ENCODE measurements at regions not wholly inside any gene's neighbourhood (a gene's known extent, or its start where the extent isn't known, plus 50 kb on each side); places are given as distances from the start of the nearest gene placed in this dataset.

DNA sequence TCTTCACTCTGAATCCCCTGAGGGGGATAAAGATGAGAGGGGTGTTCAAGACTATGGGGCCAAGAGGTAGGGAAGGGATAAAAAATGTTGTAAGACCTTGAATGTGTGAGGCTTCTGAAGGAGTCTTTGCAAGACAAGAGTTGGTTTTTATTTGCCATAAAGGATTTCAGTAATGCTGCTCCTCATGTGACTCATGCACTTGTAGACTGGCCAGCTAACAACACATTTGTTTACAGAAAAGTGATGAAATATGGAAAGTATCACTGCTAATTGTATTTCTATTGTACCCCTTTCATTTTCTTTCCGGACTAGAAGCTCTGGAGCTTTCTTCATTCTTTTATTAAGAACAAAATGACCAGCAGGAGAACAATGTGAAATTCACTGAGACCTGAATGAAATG, 782.1 kb downstream of the EPHA4 start:
- no peaks in the 10 kb centered on the region for H3K36me3 ChIP-seq (ENCODE audit: control insufficient read depth, insufficient read depth, low read length)
- H3K4me1 ChIP-seq (replicated peaks in 1 of 2; ENCODE audit: control insufficient read depth in 2 of 2, insufficient read depth in 2 of 2, low read length in 2 of 2), result no peaks in the 10 kb centered on the region
- no peak overlapping the region for H3K4me2 ChIP-seq (ENCODE audit: insufficient read depth, low read length)
- no peaks in the 10 kb centered on the region for H3K79me2 ChIP-seq (ENCODE audit: control insufficient read depth, insufficient read depth, low read length)
- no peaks in the 10 kb centered on the region for H4K20me1 ChIP-seq (replicated peaks; ENCODE audit: control insufficient read depth, insufficient read depth, low read length)
- FAIRE-seq (no peak), DNase-seq (ENCODE audit: extremely low read depth in 1 of 4, low spot score in 3 of 4) (no peak), ATAC-seq (no peak)
- ChIA-PET POLR2A (no interaction called here), CTCF (ENCODE audit: low intra/inter-chr PET ratio) (no interaction called here)
- no peaks in the 10 kb centered on the region for H3K9me1 ChIP-seq (ENCODE audit: control insufficient read depth, insufficient read depth, low read length)
- 0% methylated on average over 1 of the region's 1 CpG for WGBS (ENCODE audit: insufficient coverage, low coverage, missing lambda C conversion rate)
- no peak overlapping the region for H3K27ac ChIP-seq (ENCODE audit: extremely low read depth, low read depth, low read length)
- in situ Hi-C loops (cut with MboI), result no loop called here
- H3K4me3 ChIP-seq, result no peak overlapping the region
- H3K9ac ChIP-seq (ENCODE audit: insufficient read depth in 1 of 2, low read depth in 2 of 2, low read length in 2 of 2), result no peak overlapping the region
- no peaks in the 10 kb centered on the region for H3K27me3 ChIP-seq (ENCODE audit: control insufficient read depth in 2 of 2, insufficient read depth in 2 of 2, low read length in 2 of 2)
- intact Hi-C loops (cut with micrococcal nuclease), result no loop called here
- TF ChIP-seq, protein P1, sequence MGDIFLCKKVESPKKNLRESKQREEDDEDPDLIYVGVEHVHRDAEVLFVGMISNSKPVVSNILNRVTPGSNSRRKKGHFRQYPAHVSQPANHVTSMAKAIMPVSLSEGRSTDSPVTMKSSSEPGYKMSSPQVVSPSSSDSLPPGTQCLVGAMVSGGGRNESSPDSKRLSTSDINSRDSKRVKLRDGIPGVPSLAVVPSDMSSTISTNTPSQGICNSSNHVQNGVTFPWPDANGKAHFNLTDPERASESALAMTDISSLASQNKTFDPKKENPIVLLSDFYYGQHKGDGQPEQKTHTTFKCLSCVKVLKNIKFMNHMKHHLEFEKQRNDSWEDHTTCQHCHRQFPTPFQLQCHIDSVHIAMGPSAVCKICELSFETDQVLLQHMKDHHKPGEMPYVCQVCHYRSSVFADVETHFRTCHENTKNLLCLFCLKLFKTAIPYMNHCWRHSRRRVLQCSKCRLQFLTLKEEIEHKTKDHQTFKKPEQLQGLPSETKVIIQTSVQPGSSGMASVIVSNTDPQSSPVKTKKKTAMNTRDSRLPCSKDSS (IDR thresholded peaks at IDR 0.05; ENCODE audit: low read depth, partially characterized antibody), result no peak
- no peaks in the 10 kb centered on the region for H3K9me3 ChIP-seq (replicated peaks; ENCODE audit: control insufficient read depth, insufficient read depth, low read depth, low read length)
- no peak overlapping the region for H2AFZ ChIP-seq (ENCODE audit: low read depth, low read length)
- BruUV-seq (replicated peaks), result no TSS peak

DNA sequence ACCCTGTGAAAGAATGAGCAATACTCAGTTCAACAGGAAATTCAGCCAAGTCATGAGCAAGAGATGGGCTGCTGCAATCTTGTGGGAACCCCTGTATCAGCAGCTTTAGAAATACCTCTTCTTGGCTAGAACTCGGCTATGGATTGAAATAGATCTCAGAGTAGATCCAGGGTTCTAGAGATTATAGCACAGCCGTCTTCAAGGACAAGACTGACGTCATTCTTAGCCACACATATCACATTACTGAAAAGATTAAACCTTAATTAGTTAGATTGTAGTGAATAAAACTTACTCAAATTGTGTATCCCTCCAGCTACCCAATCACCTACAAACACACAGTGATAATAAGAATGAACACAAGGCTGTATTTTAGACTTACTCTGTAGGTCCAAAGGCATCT, 776.4 kb downstream of the EPHA4 start:
- CTCF ChIA-PET (ENCODE audit: low intra/inter-chr PET ratio), result no interaction called here

More for the DNA sequence above, 776.4 kb downstream of the EPHA4 start:
- Histone ChIP-seq H3K4me1 (replicated peaks in 1 of 2; ENCODE audit: control insufficient read depth in 2 of 2, insufficient read depth in 2 of 2, low read length in 2 of 2) (no peaks in the 10 kb centered on the region), H3K9me1 (ENCODE audit: control insufficient read depth, insufficient read depth, low read length) (no peaks in the 10 kb centered on the region), H3K9ac (ENCODE audit: insufficient read depth in 1 of 2, low read depth in 2 of 2, low read length in 2 of 2) (no peak overlapping the region), H3K4me3 (no peak overlapping the region), H3K4me2 (ENCODE audit: insufficient read depth, low read length) (no peak overlapping the region), H3K79me2 (ENCODE audit: control insufficient read depth, insufficient read depth, low read length) (no peaks in the 10 kb centered on the region), H3K9me3 (replicated peaks; ENCODE audit: control insufficient read depth, insufficient read depth, low read depth, low read length) (no peaks in the 10 kb centered on the region), H2AFZ (ENCODE audit: low read depth, low read length) (no peak overlapping the region), H4K20me1 (replicated peaks; ENCODE audit: control insufficient read depth, insufficient read depth, low read length) (no peaks in the 10 kb centered on the region), H3K36me3 (ENCODE audit: control insufficient read depth, insufficient read depth, low read length) (no peaks in the 10 kb centered on the region), H3K27ac (ENCODE audit: extremely low read depth, low read depth, low read length) (no peak overlapping the region), H3K27me3 (ENCODE audit: control insufficient read depth in 2 of 2, insufficient read depth in 2 of 2, low read length in 2 of 2) (no peaks in the 10 kb centered on the region)
- POLR2A ChIA-PET, result no interaction called here
- TF ChIP-seq ETV5 (CRISPR knock-in tag; IDR thresholded peaks at IDR 0.05; ENCODE audit: low read depth), result no peak
- no peak for TF ChIP-seq RBM34 (IDR thresholded peaks at IDR 0.05; ENCODE audit: borderline replicate concordance, insufficient read depth, low read length)
- TF ChIP-seq ZNF699 (CRISPR knock-in tag; IDR thresholded peaks at IDR 0.05; ENCODE audit: insufficient replicate concordance), result no peak
- TF ChIP-seq, protein P2, sequence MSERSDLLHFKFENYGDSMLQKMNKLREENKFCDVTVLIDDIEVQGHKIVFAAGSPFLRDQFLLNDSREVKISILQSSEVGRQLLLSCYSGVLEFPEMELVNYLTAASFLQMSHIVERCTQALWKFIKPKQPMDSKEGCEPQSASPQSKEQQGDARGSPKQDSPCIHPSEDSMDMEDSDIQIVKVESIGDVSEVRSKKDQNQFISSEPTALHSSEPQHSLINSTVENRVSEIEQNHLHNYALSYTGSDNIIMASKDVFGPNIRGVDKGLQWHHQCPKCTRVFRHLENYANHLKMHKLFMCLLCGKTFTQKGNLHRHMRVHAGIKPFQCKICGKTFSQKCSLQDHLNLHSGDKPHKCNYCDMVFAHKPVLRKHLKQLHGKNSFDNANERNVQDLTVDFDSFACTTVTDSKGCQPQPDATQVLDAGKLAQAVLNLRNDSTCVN (CRISPR knock-in tag; IDR thresholded peaks at IDR 0.05), result no peak
- TF ChIP-seq ZNF589 (CRISPR knock-in tag; IDR thresholded peaks at IDR 0.05; ENCODE audit: low read depth), result no peak
- no peak for TF ChIP-seq PRMT5 (CRISPR knock-in tag; IDR thresholded peaks at IDR 0.05)
- no peak for TF ChIP-seq HNRNPUL1 (IDR thresholded peaks at IDR 0.05; ENCODE audit: low read length)
- no peak for TF ChIP-seq YBX1 (IDR thresholded peaks at IDR 0.05)
- no peak for TF ChIP-seq ZNF282 (CRISPR knock-in tag; IDR thresholded peaks at IDR 0.05)
- TF ChIP-seq FOXA3 (CRISPR knock-in tag; conservative IDR thresholded peaks at IDR 0.05 in 1 of 2, IDR thresholded peaks at IDR 0.05 in 1 of 2), result no peak
- TF ChIP-seq RBM17 (IDR thresholded peaks at IDR 0.05; ENCODE audit: borderline replicate concordance, low read depth, low read length), result no peak
- TF ChIP-seq ID3 (CRISPR knock-in tag; IDR thresholded peaks at IDR 0.05), result no peak
- no peak for TF ChIP-seq ID3 (tag; IDR thresholded peaks at IDR 0.05)
- no peak for TF ChIP-seq ZNF436 (CRISPR knock-in tag; IDR thresholded peaks at IDR 0.05)
- in situ Hi-C loops (cut with MboI), result no loop called here
- intact Hi-C loops (cut with micrococcal nuclease), result no loop called here
- no peak for DNase-seq (ENCODE audit: extremely low read depth in 1 of 4, low spot score in 3 of 4)
- no TSS peak for BruUV-seq (replicated peaks)
- 0% methylated on average over 3 of the region's 3 CpGs for WGBS (ENCODE audit: insufficient coverage, low coverage, missing lambda C conversion rate)
- no peak for FAIRE-seq
- no peak for ATAC-seq

All from K562 (cell line).